ENCODE measurements at regions not wholly inside any gene's neighbourhood (a gene's known extent, or its start where the extent isn't known, plus 50 kb on each side); places are given as distances from the start of the nearest gene placed in this dataset.

DNA sequence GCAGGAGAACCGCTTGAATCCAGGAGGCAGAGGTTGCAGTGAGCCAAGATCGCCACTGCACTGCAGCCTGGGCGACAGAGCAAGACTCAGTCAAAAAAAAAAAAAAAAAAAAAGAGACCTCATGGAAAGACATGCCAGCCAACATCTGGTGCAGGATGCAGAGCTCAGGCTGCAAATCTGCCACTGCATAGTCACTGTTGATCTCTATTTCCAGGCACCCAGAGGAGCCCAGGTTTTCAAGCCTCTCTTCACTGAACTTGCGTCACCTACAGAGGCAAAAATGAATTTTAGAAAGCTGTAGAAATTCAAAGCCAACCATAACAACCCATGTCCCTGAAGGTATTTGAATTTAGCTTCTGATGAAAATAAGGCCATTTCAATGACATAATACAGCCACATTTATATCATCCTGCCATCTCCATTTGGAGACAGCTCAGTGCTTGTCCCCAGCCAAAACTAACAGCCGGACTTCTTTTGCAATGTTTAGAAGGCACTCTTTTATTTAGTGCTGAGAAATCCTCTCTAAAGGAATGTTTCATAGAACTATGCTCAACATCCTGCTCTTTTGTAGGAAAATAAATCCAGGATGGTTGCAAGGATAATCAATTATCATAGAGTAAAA is 113.3 kb downstream of the SNX18 start:
- Histone ChIP-seq H3K27ac (no peak overlapping the region), H3K9me3 (no peaks in the 10 kb centered on the region), H3K4me1 (peaks cover 15% of the 10 kb centered on the region), H3K27me3 (no peaks in the 10 kb centered on the region), H3K4me3 (no peak overlapping the region), H3K36me3 (no peaks in the 10 kb centered on the region)
- WGBS: 68% methylated on average over 5 of the region's 5 CpGs
- TF ChIP-seq POLR2A (IDR thresholded peaks at IDR 0.05): no peak
- no peak for TF ChIP-seq EP300 (IDR thresholded peaks at IDR 0.05)
- no peak for TF ChIP-seq POLR2AphosphoS5 (IDR thresholded peaks at IDR 0.05)
- TF ChIP-seq, protein P1, sequence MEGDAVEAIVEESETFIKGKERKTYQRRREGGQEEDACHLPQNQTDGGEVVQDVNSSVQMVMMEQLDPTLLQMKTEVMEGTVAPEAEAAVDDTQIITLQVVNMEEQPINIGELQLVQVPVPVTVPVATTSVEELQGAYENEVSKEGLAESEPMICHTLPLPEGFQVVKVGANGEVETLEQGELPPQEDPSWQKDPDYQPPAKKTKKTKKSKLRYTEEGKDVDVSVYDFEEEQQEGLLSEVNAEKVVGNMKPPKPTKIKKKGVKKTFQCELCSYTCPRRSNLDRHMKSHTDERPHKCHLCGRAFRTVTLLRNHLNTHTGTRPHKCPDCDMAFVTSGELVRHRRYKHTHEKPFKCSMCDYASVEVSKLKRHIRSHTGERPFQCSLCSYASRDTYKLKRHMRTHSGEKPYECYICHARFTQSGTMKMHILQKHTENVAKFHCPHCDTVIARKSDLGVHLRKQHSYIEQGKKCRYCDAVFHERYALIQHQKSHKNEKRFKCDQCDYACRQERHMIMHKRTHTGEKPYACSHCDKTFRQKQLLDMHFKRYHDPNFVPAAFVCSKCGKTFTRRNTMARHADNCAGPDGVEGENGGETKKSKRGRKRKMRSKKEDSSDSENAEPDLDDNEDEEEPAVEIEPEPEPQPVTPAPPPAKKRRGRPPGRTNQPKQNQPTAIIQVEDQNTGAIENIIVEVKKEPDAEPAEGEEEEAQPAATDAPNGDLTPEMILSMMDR (IDR thresholded peaks at IDR 0.05): no peak
- no peak for DNase-seq (ENCODE audit: low spot score in 2 of 2)

- Histone ChIP-seq H3K4me3 (no peak overlapping the region), H3K27me3 (no peaks in the 10 kb centered on the region), H3K4me1 (peaks cover 15% of the 10 kb centered on the region), H3K36me3 (no peaks in the 10 kb centered on the region), H3K27ac (no peak overlapping the region), H3K9me3 (no peaks in the 10 kb centered on the region)
- TF ChIP-seq EP300 (IDR thresholded peaks at IDR 0.05) (no peak), POLR2A (IDR thresholded peaks at IDR 0.05) (no peak)
- TF ChIP-seq, protein P1 (IDR thresholded peaks at IDR 0.05): no peak
- 93% methylated on average over 2 of the region's 2 CpGs for WGBS
- no peak for DNase-seq (ENCODE audit: low spot score in 2 of 2)
Observed at GRCh38 chr5:54629115-54629514, 111.6 kb downstream of the SNX18 start.

DNA sequence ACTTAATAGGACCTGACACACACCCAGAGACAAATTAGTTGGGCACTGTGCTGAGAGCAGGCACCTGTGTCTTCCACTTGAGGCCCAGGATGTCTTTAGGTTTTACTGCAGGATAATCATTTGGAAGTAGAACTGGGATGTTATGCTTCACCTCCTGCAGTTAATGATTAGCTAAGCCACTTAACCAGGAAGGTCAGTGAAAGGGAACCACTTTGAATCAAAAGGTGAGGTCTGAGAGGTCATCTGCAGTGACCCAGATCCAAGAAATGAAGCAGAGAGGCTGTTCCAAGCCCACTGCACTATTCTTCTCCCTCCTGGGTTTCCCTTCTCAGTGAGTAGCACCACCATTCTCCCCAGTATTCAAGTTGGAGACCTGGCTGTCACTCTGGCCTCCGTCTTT is 110.5 kb downstream of the SNX18 start:
- Histone ChIP-seq H3K9me3 (no peaks in the 10 kb centered on the region), H3K27ac (no peak overlapping the region), H3K27me3 (no peaks in the 10 kb centered on the region), H3K36me3 (no peaks in the 10 kb centered on the region), H3K4me3 (no peak overlapping the region), H3K4me1 (peaks cover 15% of the 10 kb centered on the region)
- DNase-seq (ENCODE audit: low spot score in 2 of 2): no peak
- 87% methylated on average over 1 of the region's 1 CpG for WGBS
- TF ChIP-seq, protein P1 (IDR thresholded peaks at IDR 0.05): no peak
- TF ChIP-seq EP300 (IDR thresholded peaks at IDR 0.05) (no peak), POLR2AphosphoS5 (IDR thresholded peaks at IDR 0.05) (no peak), POLR2A (IDR thresholded peaks at IDR 0.05) (no peak)

DNA sequence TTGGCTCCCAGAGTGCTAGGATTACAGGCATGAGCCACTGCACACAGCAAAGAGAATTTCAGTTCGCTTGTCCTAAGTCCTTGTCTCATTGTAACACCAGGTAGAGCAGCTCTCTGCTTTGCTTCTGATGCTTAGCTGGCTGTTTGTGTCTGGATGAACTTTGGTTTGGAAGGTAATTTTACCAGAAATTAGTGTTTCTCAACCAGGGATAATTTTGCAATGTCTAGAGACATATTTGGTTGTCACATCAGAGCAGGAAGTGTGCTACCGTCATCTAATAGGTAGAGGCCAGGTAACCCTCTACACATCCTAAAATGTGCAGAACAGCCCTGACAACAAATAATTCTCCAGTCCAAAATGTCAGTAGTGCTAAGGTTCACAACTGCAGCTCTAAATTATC is 108.8 kb downstream of the SNX18 start:
- no peaks in the 10 kb centered on the region for H3K9me3 ChIP-seq
- no peak overlapping the region for H3K4me3 ChIP-seq
- H3K27me3 ChIP-seq: no peaks in the 10 kb centered on the region
- no peak overlapping the region for H3K27ac ChIP-seq
- WGBS: 100% methylated on average over 2 of the region's 2 CpGs
- DNase-seq (ENCODE audit: low spot score in 2 of 2): no peak
- no peaks in the 10 kb centered on the region for H3K36me3 ChIP-seq
- H3K4me1 ChIP-seq: peaks cover 3% of the 10 kb centered on the region
- no peak for TF ChIP-seq EP300 (IDR thresholded peaks at IDR 0.05)
- TF ChIP-seq, protein P1 (IDR thresholded peaks at IDR 0.05): no peak
- no peak for TF ChIP-seq POLR2A (IDR thresholded peaks at IDR 0.05)
- no peak for TF ChIP-seq POLR2AphosphoS5 (IDR thresholded peaks at IDR 0.05)

GRCh38 chr5:54624805-54625568 is 107.4 kb downstream of the SNX18 start:
- H3K4me3 ChIP-seq: no peak overlapping the region
- no peaks in the 10 kb centered on the region for H3K4me1 ChIP-seq
- no peak for DNase-seq (ENCODE audit: low spot score in 2 of 2)
- H3K36me3 ChIP-seq: no peaks in the 10 kb centered on the region
- TF ChIP-seq EP300 (IDR thresholded peaks at IDR 0.05): no peak
- no peak for TF ChIP-seq POLR2AphosphoS5 (IDR thresholded peaks at IDR 0.05)
- TF ChIP-seq, protein P1 (IDR thresholded peaks at IDR 0.05): no peak
- TF ChIP-seq POLR2A (IDR thresholded peaks at IDR 0.05): no peak
- H3K27ac ChIP-seq: no peak overlapping the region
- no peaks in the 10 kb centered on the region for H3K27me3 ChIP-seq
- WGBS: 56% methylated on average over 9 of the region's 9 CpGs
- H3K9me3 ChIP-seq: no peaks in the 10 kb centered on the region

All from suprapubic skin (tissue), 4 donors.